NCI-H2196 (cell line): ENCODE measurements at regions not wholly inside any gene's neighbourhood (a gene's known extent, or its start where the extent isn't known, plus 50 kb on each side); places are given as distances from the start of the nearest gene placed in this dataset.

Source experiments
- DNase-seq: peaks from one replicate; lab custom pipeline; 2025; ENCODE audit not compliant: unreplicated experiment; lab: John Stamatoyannopoulos, UW

DNA sequence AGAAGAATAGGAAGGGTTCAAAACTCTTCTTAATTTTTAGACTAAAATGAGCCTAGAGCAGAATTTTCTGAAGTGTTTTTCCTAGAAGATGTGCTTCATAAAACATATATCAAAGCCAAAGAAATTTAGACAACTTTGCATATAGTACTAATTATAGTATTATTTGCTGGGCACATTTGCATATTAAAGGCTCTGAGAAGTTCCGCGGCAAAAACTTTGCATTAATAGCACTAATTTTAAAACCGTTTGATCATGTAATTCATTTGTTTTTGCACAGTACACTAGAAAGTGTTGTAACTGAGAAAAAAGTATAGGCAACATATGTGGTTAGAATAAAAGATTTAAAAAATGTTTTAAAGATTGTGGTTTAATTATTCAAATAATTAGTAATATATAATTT, 412.0 kb upstream of the NR2F2 start:
- DNase-seq: no peak

DNA sequence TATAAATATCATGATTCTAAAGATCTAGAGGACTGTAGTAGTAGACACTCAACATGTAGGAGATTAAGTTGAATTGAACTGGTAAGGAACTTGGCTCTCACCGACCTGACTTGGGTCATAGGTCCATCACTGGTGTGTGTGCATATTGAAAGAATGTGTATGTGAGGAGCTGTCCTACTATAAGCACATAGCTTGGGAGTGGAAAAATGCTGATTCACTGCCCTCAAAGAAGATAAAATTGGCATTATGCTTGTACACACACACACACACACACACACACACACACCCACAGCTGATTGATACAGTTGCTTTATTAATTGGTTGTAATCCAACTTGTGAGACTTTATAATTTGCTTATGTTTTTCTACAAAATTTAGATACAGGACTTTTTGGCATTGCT, 411.0 kb upstream of the NR2F2 start:
- no peak for DNase-seq

DNA sequence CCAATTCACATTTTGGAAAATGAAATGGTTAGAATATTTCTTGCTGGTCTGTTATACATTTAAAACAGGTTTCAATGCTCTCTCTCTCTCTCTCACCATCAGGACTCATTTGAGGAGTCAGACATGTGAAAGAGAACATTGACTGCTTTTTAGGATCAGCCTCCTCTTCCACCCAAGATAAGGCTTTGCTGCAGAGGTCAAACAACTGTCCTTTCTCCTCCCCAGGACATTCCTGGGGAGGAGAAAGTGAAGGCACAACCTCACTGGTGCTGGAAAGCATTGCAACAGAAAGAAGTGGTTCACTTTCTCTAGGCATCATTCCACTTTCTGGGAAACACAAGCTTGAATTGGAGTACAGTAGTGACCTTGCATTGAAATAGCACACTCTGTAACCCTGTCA, 409.1 kb upstream of the NR2F2 start:
- no peak for DNase-seq

DNA sequence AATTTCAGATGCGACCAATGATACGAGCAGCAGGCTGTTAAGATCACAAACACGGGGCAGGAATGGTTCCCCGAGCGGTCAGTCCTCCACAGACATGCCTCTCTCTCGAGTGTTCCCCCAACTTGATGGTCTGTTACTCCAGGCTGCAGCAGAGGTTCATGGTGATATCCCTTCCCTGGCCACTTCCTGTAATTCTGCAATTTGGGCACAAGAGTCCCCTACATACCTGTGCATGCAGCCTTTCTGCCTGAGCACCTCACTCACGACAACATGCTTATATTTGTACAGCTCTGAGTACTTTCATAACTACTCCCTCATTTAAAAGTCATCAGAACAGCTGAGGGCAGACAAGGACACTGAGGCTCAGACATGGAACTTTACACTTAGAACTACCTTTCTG, 408.1 kb upstream of the NR2F2 start:
- DNase-seq: no peak

DNA sequence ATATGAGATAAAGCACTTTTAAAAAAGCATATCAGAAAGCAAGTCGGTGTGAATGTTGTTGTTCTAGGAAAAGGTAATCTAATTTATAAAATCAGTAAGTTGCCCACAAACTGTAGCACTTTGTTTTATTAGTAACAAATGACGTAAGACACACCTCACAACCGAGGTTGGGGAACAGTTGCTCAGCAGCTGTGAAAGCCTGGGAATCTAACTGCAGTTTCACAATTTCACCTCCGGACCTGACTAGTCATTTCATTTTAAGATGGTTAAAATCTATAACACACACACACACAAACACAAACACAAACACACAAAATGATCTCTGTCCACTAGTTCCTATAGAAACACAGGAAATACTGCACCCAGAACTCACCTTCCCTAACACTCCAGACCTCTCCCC, 406.7 kb upstream of the NR2F2 start:
- DNase-seq: no peak

DNA sequence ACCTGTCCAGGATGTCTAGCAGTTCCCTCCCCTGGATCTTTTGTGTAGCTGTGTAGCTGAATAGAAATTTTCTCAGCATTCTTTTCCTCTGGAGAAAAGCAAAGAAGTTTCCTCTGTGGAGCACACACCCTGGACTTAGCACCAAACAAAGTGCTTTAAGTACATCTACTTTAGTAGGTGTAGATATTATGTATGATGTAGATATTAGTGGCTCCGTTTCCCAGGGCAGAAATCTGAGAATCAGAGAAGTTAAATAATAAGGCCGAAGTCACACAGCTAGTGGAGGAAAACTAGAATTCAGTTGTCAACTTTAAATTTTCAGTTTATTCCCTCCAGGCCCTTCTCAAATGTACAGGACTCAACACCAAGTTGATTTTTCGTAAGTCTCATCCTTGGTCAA, 401.7 kb upstream of the NR2F2 start:
- no peak for DNase-seq

DNA sequence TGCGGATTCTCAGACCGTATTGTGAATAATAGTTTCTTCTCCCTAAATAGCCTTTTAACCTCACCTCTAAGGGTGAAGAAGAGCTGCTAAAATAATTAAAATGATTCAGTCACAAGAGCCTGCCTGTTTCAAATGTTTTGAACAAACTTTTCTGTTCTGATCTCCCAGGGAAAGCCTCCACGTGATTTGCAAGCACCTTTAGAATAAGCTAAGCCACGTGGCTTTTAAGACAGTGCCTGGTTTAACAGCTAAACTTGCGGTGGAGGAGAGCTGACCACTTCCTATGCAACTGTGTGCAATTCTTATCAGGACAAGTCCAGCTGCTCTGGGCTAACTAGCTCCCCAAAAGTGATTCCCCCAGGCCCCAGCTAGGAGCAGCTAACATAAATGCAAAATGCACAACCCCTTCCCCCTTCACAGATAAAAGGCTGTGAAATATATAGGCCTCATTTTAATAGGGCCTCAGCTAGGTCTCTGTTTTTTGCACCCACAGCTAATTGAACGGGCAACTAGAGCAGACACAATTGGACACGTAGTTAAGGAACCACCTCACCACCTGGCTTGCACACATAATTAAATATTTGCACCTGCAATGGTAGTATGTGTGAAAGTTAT, 401.2 kb upstream of the NR2F2 start:
- no peak for DNase-seq

DNA sequence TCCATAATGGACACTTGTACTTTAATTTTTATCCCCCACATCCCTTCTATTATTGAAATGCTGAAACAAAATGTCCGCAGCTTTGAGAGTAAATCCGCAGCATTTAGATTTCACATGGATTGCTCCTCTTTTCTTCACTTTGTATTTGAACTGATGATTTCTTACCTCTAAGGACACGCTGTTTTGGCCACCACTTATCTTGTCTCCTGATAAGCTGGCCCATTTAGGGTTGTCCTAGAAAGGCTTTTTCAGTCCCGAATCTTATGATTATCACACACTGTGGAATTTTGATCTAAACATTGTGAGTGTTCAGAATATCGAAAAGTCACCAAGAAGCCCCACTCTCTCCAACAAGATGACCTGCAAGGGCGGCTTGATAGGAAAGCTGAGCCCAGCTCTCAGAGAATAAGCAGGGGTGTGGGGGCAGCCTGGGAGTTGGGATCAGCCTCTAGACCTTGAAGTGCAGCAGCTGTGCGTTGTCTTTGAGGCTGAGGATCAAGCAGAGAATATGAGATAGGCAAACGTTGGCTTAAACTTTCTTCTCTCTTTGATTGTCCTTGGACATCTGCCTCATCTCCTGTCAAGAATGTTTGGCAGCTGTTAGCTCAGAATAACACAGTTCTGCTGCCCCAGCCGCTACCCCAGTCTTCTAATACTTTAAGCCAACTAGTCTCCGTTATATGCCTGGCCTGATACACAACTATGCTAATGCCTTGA, 399.7 kb upstream of the NR2F2 start:
- no peak for DNase-seq

DNA sequence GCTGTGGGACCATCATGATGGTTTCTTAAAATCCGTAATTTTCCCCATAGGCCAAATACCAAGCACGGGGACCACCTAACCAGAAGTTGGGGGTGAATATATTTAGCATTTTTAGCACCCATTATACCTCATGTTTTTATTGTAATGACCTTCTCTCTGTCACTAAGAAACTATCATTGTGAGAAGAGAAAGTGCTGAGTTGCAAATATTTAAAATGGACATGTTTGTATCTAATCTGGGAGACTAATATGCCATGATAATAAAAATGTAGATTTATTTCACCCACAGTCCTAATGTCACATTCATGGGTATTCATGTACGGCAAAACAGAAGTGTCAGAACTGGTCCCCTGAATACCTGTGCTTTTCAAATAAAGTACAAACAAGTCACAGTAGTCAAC, 398.9 kb upstream of the NR2F2 start:
- DNase-seq: no peak

DNA sequence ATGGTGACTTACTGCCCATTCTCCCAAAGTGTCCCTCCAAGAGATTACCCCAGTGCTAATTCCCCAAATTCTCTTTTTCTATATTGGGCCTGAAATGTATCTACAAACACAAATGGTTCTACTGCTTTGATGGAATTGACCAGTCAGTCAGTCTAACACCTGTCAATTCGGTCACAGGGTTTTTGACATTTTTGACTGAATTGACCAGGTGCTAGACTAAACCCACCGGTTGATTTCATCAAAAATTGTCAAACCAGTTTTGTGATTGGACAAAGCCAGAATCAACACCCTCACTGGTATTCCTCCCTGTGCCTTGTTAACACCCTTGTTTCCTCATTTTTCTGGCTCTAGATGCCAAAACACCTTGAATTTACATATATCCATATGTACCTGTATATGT, 398.4 kb upstream of the NR2F2 start:
- DNase-seq: no peak

DNA sequence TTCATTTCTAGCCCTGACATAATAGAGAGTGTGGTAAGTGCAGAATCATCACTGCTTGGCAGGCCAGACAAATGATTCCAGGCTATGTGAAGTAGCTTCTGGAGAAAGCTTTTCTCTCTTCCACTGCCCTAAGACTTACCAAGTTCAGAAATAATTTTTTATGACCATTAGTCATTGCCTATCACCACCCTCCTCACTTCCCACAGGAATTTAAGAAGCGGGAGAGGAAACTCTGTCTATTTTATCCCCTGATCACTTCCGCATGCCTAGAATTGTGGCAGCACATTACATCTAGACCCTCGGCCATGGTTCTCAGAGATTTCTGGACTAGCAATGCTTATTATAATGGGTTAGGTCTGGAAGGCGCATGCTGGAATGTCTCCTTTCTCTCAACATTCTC, 397.8 kb upstream of the NR2F2 start:
- no peak for DNase-seq

DNA sequence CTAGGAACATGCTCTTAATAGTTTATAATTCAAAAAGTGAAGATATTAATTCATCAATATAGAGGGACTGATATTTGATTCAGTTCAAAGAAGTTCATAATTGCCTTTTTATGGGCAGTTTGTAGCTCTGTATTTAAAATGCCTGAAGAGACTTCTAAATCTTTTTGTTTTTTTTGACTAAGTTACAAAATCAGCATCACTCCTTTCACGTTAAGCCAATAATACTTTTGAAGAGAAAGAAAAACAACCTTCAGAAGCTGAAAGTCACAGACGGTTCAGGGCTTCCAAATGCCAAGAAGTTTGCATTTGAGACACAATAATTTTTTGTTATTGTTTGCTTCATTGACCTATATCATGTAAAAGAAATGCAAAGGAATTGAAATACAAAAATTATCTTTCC, 394.6 kb upstream of the NR2F2 start:
- no peak for DNase-seq

DNA sequence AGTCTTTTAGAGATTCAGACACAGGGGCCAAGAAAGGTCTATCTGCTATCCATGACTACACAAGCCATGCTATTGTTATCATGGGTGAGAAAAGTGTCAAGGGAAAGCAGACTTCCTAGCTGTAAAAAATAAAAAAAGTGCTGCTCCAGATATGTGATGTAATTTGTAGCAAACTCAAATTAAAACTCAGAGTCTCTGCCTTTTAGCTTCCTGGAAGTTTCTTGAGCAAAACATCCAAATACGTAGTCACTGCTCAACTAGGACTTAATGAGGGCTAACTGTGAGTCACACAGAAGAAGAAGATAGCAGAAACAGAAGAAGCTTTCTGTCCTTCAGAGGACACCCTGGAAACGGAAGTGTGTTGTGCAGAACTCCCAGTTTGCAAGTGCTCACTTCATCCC, 393.4 kb upstream of the NR2F2 start:
- DNase-seq: no peak

DNA sequence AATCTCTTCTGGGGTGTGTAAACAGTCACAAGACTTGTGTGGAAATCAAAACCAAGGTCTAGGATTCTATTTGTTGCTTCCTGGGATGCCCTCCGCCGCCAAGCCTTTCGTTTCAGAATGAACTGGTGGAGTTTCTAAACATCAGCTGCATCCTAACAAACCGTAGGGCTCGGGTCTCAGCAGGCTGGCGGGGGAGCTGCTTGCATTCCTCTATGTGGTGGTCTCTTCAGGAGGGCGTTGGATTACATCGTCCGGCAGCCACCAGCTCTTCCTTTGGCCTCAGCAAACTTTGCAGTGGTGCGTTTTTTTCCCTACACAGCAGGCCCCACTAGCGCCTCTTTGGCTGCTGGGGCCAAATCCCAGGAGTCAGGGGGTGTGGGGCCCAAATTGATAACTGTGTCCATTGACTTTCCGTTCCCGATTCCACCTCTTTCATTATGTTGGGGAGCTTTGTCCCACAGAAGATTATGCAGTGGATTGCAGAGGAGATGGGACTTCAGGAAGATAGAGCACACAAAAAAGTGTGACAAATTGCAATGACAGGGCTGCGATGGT, 390.0 kb upstream of the NR2F2 start:
- DNase-seq: no peak

DNA sequence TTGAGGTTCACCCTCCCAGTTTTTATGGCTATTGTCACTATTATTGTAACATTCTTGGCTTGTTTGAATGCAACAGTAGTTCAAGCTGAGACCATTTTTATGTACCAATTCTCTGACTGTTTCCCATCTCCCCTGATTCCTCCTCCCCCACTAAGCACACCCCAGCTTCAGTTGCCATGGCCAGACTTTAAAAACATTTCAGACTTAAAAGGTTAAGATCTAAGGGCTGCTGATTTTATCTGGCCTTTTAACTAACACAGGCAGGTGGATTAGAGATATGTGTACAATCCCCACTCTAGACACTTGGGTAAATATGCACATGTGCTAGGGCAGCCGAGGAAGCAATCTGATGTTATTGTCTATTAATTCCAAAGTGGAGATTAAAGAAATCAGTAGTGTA, 386.3 kb upstream of the NR2F2 start:
- peak; percentile 3 for DNase-seq

DNA sequence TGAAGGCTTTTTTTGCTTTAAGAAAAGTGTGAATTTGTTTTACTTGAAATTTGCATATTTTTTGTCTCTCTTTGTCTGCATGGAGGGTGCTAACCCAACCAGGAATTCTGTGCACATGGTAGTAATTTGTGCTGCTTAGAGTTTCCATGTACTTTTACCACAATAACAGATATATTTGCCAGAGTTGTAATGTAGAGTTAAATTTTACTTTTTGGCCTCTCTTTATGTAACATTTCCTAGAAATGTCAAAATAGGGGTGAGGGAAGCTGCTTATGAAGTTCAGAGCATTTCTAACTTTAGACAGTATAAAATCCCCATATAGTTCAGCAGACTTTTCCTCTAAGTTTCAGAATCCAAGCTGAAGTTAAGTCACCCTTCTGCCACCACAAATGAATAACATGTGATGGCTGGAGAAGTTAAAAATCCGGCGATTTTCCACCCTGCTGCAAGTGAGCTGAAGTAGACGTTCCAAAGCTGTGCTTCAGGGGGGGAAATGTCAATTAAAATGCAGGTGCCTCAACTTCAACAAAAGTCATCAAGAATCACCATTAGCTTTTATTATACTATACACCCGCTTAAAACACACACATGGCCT, 385.7 kb upstream of the NR2F2 start:
- no peak for DNase-seq

DNA sequence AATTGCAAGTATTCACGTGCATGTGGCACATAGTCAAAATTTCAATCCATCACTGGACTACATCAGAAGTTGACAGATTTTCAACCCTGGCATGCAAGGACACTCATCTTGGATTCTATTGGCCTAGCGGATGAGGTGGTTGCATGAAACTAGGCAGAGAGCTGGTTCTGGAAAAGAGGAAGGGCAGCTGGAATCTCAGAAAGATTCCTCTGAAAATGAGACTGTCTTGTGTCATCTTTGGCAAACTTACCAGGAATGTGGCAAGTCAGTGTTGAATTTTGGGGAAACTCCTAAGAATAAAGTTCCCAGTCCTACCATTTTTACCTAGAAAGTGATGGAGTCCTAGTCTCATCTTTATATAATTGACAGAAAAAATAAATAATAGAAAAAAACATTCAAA, 384.3 kb upstream of the NR2F2 start:
- DNase-seq: no peak

DNA sequence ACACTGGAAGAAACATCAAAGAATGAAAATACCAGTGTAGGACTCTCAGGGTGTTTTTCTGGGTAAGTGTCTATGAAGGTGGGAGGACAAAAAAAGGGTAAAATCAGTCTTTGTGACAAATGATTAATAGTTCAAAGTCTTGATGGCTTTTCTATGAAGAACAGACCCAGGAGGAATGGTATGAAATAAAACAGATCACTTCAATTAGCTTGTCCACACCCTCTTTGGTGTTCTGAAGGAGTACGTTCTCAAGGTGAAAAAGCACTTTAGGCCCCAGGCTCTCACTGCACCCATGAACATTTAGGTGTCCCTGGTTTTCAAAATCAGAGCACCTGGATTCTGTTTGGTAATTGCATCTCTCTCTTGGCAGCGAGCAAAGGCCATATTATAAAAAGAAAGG, 383.6 kb upstream of the NR2F2 start:
- DNase-seq: no peak

DNA sequence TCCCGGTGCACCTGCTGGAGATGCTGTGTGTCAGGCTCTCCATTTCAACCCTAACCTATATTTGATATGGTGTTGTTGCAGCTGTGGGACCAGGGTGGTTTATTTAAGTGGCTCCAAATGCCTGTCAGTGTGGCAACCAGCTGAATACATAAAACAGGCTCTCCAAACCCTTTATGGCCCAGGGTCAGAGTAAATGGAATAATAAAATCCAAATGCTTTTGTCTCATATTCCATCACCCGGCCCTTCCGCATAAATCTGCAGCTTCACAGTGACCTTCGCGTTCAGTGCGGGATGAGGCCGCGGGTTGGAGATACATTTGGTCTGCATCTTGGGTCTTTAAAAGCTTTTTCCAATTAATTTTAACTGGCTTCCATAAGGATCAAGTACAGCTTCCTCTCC, 382.1 kb upstream of the NR2F2 start:
- DNase-seq: peak; percentile 41

DNA sequence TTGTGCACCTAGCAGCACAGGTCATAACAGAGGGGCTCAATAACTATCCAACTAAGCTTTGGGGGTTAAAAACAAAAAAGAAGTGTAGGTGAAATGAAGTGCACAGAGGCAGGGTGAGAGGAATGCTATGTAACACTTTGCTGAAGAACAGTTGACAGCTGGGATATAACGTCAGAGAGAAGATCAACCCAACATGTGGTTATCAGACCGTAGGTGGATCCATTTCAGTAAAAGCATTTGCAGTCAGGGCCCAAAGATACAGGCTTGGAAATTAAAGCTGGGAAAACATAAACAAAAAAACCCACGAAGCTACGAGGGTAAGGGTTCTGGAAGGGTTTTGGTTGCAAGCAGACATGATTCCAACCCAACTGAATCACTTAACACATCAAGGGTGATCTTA, 377.5 kb upstream of the NR2F2 start:
- DNase-seq: no peak

DNA sequence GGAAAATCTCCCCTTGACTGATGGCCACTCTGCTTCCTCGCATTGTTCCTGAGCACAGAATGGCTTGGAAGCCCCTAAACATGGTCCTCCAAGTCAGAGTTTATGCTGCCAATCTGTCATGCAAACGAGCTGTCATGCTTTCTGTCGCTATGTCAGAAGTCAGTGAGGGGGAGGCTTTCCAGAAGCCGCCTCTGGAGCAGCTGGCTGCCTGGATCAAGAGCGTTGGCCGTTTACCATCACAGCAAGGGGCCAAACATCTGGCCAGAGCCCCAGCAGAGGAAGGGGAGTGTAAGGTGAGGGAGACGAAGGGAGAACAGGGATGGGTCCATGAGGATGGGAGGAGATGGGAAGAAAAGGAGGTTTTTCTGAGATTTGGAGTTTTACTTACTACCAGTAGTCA, 372.6 kb upstream of the NR2F2 start:
- DNase-seq: no peak

DNA sequence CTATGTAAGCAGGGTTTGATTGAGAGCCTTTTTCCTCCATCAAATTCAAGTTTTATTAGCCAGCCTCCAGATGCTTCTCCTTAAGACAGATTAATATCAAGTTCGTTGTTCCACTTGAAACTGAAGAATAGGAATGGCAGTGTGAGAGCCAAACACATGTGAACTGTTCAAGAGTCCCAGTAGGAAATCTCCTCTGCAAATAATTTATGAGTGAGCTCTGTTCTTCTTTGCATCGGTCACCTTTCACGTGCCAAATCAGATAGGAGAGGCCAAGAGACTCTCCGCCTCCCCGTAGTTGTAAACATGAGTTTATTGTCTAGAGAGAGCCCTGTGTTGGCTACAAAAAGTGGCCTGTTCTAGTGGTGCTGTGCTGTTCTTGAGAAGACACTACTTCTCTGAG, 372.1 kb upstream of the NR2F2 start:
- peak; percentile 4 for DNase-seq

DNA sequence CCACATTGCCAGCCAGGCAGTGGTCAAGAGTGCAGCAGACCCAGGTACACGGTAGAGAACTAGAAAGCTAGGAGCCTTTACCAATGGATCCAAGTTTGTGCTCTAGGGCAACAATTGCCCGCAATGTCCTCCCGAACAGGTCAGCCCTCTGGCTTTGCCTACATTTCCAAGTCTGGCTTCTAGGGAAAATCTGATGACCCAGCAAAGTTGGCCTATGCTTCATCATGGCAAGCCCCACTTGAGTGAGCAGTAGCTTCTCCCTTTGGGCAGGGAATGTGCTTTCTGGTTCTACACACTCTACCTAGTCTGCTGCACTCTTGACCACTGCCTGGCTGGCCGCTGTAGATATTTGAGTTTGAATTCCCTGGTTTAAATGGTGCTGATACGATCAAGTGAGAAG, 361.6 kb upstream of the NR2F2 start:
- no peak for DNase-seq
